OCI-LY1 (cell line): ENCODE measurements at regions not wholly inside any gene's neighbourhood (a gene's known extent, or its start where the extent isn't known, plus 50 kb on each side); places are given as distances from the start of the nearest gene placed in this dataset.

ENCODE experiments used
- H2AFZ ChIP-seq: fragments of 200-600 bp; sonication (generic), shearing (Covaris generic); 2 replicates; pipeline ENCODE4 v1.6.0; 2014; ENCODE audit warnings: antibody characterized with exemption, mild to moderate bottlenecking, low read length
- H3F3A ChIP-seq: fragments of 200-600 bp; sonication (generic), shearing (Covaris generic); 2 replicates; pipeline ENCODE4 v1.6.0; 2014; ENCODE audit warnings: mild to moderate bottlenecking, antibody characterized with exemption, low read length, moderate library complexity; ENCODE audit not compliant: insufficient read depth
- H3K27ac ChIP-seq: fragments of 200-600 bp; sonication (generic); 2 replicates; pipeline ENCODE4 v1.5.1; 2014; ENCODE audit warnings: low read length, mixed run types, mild to moderate bottlenecking, low read depth; ENCODE audit not compliant: poor library complexity, severe bottlenecking
- H3K27me3 ChIP-seq: fragments of 200-600 bp; sonication (generic); 2 replicates; pipeline ENCODE4 v1.6.0; 2014; ENCODE audit warnings: antibody characterized with exemption, mild to moderate bottlenecking, low read length, moderate library complexity; ENCODE audit not compliant: insufficient read depth
- H3K36me3 ChIP-seq: fragments of 200-600 bp; sonication (generic); 2 replicates; pipeline ENCODE4 v1.6.1; 2014; ENCODE audit warnings: mild to moderate bottlenecking, antibody characterized with exemption, low read length, moderate library complexity, mixed read lengths; ENCODE audit not compliant: insufficient read depth
- H3K4me1 ChIP-seq: fragments of 200-600 bp; sonication (generic); 2 replicates; pipeline ENCODE4 v1.5.1; 2014; ENCODE audit warnings: mild to moderate bottlenecking, low read length, moderate library complexity; ENCODE audit not compliant: insufficient read depth, severe bottlenecking
- H3K4me2 ChIP-seq: fragments of 200-600 bp; sonication (generic), shearing (Covaris generic); 2 replicates; pipeline ENCODE4 v1.6.1; 2014; ENCODE audit warnings: low read length
- H3K4me3 ChIP-seq: fragments of 200-600 bp; sonication (generic); 2 replicates; pipeline ENCODE4 v1.5.1; 2014; ENCODE audit warnings: low read length, low read depth, mild to moderate bottlenecking, mixed read lengths; ENCODE audit not compliant: poor library complexity, severe bottlenecking
- H3K79me2 ChIP-seq: fragments of 200-600 bp; shearing (Covaris generic); 2 replicates; pipeline ENCODE4 v1.6.1; 2016; ENCODE audit warnings: mixed run types, low read length, mixed read lengths; ENCODE audit not compliant: insufficient read depth
- H3K9ac ChIP-seq: fragments of 200-600 bp; sonication (generic), shearing (Covaris generic); 2 replicates; pipeline ENCODE4 v1.6.1; 2014; ENCODE audit warnings: mild to moderate bottlenecking, low read length, mixed read lengths
- H3K9me2 ChIP-seq: fragments of 200-600 bp; sonication (generic), shearing (Covaris generic); 2 replicates; pipeline ENCODE4 v1.6.1; 2014; ENCODE audit warnings: low read depth, mild to moderate bottlenecking, low read length, mixed read lengths
- H3K9me3 ChIP-seq: fragments of 200-600 bp; shearing (Covaris generic); 2 replicates; pipeline ENCODE4 v1.6.1; 2014; ENCODE audit warnings: low read length, mixed read lengths
- H4K20me1 ChIP-seq: fragments of 200-600 bp; sonication (generic), shearing (Covaris generic); 2 replicates; pipeline ENCODE4 v1.6.0; 2016; ENCODE audit warnings: mild to moderate bottlenecking, low read length; ENCODE audit not compliant: insufficient read depth
- CTCF ChIP-seq: fragments of 200-600 bp; sonication (generic), shearing (Covaris generic); IDR thresholded peaks from 2 replicates; pipeline ENCODE4 v1.5.1; 2017; ENCODE audit warnings: mild to moderate bottlenecking, antibody characterized with exemption, low read length, moderate library complexity, mixed read lengths
- EZH2 ChIP-seq: fragments of 200-600 bp; sonication (generic), shearing (Covaris generic); IDR thresholded peaks from 2 replicates; pipeline ENCODE4 v1.8.0; 2017; ENCODE audit warnings: borderline replicate concordance, mixed run types, mild to moderate bottlenecking, antibody characterized with exemption, low read length, moderate library complexity, mixed read lengths

GRCh38 chr3:15932348-15933300, 134.8 kb upstream of the ANKRD28 start:
- Histone ChIP-seq H3K27me3 (no peaks in the 10 kb centered on the region), H3F3A (no peaks in the 10 kb centered on the region), H3K9me2 (no peaks in the 10 kb centered on the region), H3K4me1 (no peaks in the 10 kb centered on the region), H3K4me3 (no peak overlapping the region), H2AFZ (no peak overlapping the region), H3K9me3 (no peaks in the 10 kb centered on the region), H3K9ac (no peak overlapping the region), H3K36me3 (no peaks in the 10 kb centered on the region), H3K27ac (no peak overlapping the region), H3K79me2 (no peaks in the 10 kb centered on the region), H4K20me1 (no peaks in the 10 kb centered on the region; the same call in 1 of the 2 replicates), H3K4me2 (no peak overlapping the region)
- TF ChIP-seq EZH2 (no peak), CTCF (no peak)

DNA sequence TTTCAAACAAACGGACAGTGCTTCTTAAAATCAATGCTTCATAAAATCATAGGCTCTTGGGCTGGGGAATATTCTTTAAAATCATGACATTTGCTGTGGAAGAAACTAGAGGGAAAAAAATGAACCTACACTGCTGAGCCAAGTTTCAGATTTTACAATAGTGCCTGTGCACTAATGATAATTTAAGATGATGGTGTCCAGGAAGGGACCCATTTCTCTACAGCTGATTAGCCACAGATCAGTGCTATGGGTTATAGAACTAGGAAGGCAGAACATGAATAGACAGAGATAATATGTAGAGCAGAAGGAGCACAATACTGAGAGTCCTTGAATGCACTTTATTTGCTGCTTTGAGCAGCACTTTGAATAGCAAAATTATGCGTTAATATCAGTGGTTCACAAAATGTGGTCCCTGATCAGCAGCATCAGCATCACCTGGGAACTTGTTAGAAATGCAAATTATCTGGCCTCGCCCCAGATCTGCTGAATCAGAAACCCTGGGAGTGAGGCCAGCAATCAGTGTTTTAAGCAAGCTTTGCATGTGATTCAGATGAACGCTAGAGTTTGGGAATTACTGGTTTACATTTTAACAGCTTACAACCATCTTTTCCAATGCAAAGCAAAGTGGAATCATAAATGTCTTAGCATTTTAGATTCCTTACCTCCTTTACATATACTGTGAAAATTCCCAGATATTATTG, 135.8 kb upstream of the ANKRD28 start:
- Histone ChIP-seq H3K4me3 (no peak overlapping the region), H3K4me2 (no peak overlapping the region), H3K79me2 (no peaks in the 10 kb centered on the region), H4K20me1 (no peaks in the 10 kb centered on the region; the same call in 1 of the 2 replicates), H3K36me3 (no peaks in the 10 kb centered on the region), H3K4me1 (no peaks in the 10 kb centered on the region), H3K9me2 (no peaks in the 10 kb centered on the region), H3F3A (no peaks in the 10 kb centered on the region), H3K9ac (no peak overlapping the region), H3K9me3 (no peaks in the 10 kb centered on the region), H3K27ac (no peak overlapping the region), H3K27me3 (no peaks in the 10 kb centered on the region), H2AFZ (no peak overlapping the region)
- TF ChIP-seq CTCF, result no peak
- no peak for TF ChIP-seq EZH2

- Histone ChIP-seq H3K36me3 (no peaks in the 10 kb centered on the region), H3F3A (no peaks in the 10 kb centered on the region), H3K4me3 (no peak overlapping the region), H3K27ac (no peak overlapping the region), H3K9ac (no peak overlapping the region), H3K79me2 (no peaks in the 10 kb centered on the region), H4K20me1 (no peaks in the 10 kb centered on the region; the same call in 1 of the 2 replicates), H2AFZ (no peak overlapping the region), H3K9me3 (no peaks in the 10 kb centered on the region), H3K27me3 (no peaks in the 10 kb centered on the region), H3K9me2 (no peaks in the 10 kb centered on the region), H3K4me1 (no peaks in the 10 kb centered on the region), H3K4me2 (no peak overlapping the region)
- no peak for TF ChIP-seq CTCF
- no peak for TF ChIP-seq EZH2
Observed at GRCh38 chr3:15934389-15935195, 136.8 kb upstream of the ANKRD28 start.
